ENCODE measurements at regions not wholly inside any gene's neighbourhood (a gene's known extent, or its start where the extent isn't known, plus 50 kb on each side); places are given as distances from the start of the nearest gene placed in this dataset.
A peak's percentile ranks its signal among the peaks of the same experiment; 100 is the strongest.

- H3K27ac ChIP-seq: no peak overlapping the region
- no peak overlapping the region for H3K4me3 ChIP-seq (ENCODE audit: low read depth, low read length)
- in situ Hi-C loops (cut with HindIII; ENCODE audit: low pct_ligation_motif_present, low sequenced_read_pairs): no loop called here
- TF ChIP-seq, protein P1, sequence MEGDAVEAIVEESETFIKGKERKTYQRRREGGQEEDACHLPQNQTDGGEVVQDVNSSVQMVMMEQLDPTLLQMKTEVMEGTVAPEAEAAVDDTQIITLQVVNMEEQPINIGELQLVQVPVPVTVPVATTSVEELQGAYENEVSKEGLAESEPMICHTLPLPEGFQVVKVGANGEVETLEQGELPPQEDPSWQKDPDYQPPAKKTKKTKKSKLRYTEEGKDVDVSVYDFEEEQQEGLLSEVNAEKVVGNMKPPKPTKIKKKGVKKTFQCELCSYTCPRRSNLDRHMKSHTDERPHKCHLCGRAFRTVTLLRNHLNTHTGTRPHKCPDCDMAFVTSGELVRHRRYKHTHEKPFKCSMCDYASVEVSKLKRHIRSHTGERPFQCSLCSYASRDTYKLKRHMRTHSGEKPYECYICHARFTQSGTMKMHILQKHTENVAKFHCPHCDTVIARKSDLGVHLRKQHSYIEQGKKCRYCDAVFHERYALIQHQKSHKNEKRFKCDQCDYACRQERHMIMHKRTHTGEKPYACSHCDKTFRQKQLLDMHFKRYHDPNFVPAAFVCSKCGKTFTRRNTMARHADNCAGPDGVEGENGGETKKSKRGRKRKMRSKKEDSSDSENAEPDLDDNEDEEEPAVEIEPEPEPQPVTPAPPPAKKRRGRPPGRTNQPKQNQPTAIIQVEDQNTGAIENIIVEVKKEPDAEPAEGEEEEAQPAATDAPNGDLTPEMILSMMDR (IDR thresholded peaks at IDR 0.05; ENCODE audit: low read depth, low read length, missing control alignments): no peak
- no peaks in the 10 kb centered on the region for H3K27me3 ChIP-seq (replicated peaks)
- H3K36me3 ChIP-seq (replicated peaks): no peaks in the 10 kb centered on the region
- peak; percentile 39 for DNase-seq
Observed at GRCh38 chr10:94219829-94220228, 142.9 kb downstream of the NOC3L start.

- no peak for DNase-seq
- TF ChIP-seq, protein P1 (IDR thresholded peaks at IDR 0.05; ENCODE audit: low read depth, low read length, missing control alignments): no peak
- in situ Hi-C loops (cut with HindIII; ENCODE audit: low pct_ligation_motif_present, low sequenced_read_pairs): no loop called here
Observed at GRCh38 chr10:94220717-94221116, 142.0 kb downstream of the NOC3L start.

GRCh38 chr10:94223702-94224370, 138.9 kb downstream of the NOC3L start:
- no peak overlapping the region for H3K27ac ChIP-seq
- TF ChIP-seq, protein P1 (IDR thresholded peaks at IDR 0.05; ENCODE audit: low read depth, low read length, missing control alignments): no peak
- in situ Hi-C loops (cut with HindIII; ENCODE audit: low pct_ligation_motif_present, low sequenced_read_pairs): no loop called here
- H3K27me3 ChIP-seq (replicated peaks): no peaks in the 10 kb centered on the region
- no peak for DNase-seq
- no peaks in the 10 kb centered on the region for H3K36me3 ChIP-seq (replicated peaks)
- no peak overlapping the region for H3K4me3 ChIP-seq (ENCODE audit: low read depth, low read length)

More at GRCh38 chr10:94220717-94221116, 142.0 kb downstream of the NOC3L start:
- Histone ChIP-seq H3K36me3 (replicated peaks) (no peaks in the 10 kb centered on the region), H3K27ac (no peak overlapping the region), H3K4me3 (ENCODE audit: low read depth, low read length) (no peak overlapping the region), H3K27me3 (replicated peaks) (no peaks in the 10 kb centered on the region)

DNA sequence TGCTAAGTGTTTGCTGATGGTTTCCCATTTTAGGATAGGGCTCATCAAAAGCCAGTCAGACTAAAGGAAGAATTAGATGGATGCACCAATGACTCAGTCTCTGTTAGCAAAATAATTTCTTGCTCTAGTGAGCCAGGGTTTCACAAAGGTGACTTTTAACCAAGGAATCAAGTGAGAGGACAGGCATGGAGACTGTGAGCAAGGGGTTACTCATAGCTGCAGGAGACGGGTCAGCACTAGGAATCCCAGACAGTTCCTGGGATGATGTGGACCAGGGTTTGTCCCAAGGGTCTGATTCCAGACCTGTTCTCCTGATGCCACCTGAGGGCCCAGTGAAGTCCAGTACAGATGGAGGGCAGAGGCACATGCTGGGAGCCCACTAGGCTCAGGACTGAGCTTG, 138.1 kb downstream of the NOC3L start:
- peak; percentile 60 for DNase-seq
- TF ChIP-seq, protein P1 (IDR thresholded peaks at IDR 0.05; ENCODE audit: low read depth, low read length, missing control alignments): no peak
- Histone ChIP-seq H3K4me3 (ENCODE audit: low read depth, low read length) (no peak overlapping the region), H3K27ac (no peak overlapping the region), H3K36me3 (replicated peaks) (no peaks in the 10 kb centered on the region), H3K27me3 (replicated peaks) (no peaks in the 10 kb centered on the region)
- in situ Hi-C loops (cut with HindIII; ENCODE audit: low pct_ligation_motif_present, low sequenced_read_pairs): no loop called here

- Histone ChIP-seq H3K27me3 (replicated peaks) (no peaks in the 10 kb centered on the region), H3K36me3 (replicated peaks) (no peaks in the 10 kb centered on the region), H3K4me3 (ENCODE audit: low read depth, low read length) (no peak overlapping the region), H3K27ac (no peak overlapping the region)
- no peak for DNase-seq
- in situ Hi-C loops (cut with HindIII; ENCODE audit: low pct_ligation_motif_present, low sequenced_read_pairs): no loop called here
- TF ChIP-seq, protein P1 (IDR thresholded peaks at IDR 0.05; ENCODE audit: low read depth, low read length, missing control alignments): peak; percentile 50
Observed at GRCh38 chr10:94225589-94225988, 137.2 kb downstream of the NOC3L start.

Measured in brain microvascular endothelial cell (primary cell).